HAP-1 (cell line): ENCODE measurements at regions not wholly inside any gene's neighbourhood (a gene's known extent, or its start where the extent isn't known, plus 50 kb on each side); places are given as distances from the start of the nearest gene placed in this dataset.

ENCODE experiments used
- DNase-seq, 2 experiments: peaks; one replicate each; pipeline ENCODE4 v3.0.0-alpha.2; 2016 to 2020; ENCODE audit warnings: low spot score in 2 of 2
- H3K27me3 ChIP-seq: fragments of 250-450 bp; sonication (Bioruptor Pico); 2 replicates; pipeline ENCODE4 v1.5.1; 2020; ENCODE audit warnings: low read depth, mild to moderate bottlenecking, moderate library complexity
- H3K36me3 ChIP-seq: fragments of 250-450 bp; sonication (Bioruptor Pico); replicated peaks from 2 replicates; pipeline ENCODE4 v1.5.1; 2020; ENCODE audit warnings: mild to moderate bottlenecking
- H3K4me1 ChIP-seq: fragments of 250-450 bp; sonication (Bioruptor Pico); 2 replicates; pipeline ENCODE4 v1.5.1; 2020; ENCODE audit warnings: mild to moderate bottlenecking
- H3K4me3 ChIP-seq: fragments of 250-450 bp; sonication (Bioruptor Pico); 2 replicates; pipeline ENCODE4 v1.5.1; 2020; ENCODE audit warnings: mild to moderate bottlenecking, moderate library complexity
- H3K9me3 ChIP-seq: fragments of 250-450 bp; sonication (Bioruptor Pico); 2 replicates; pipeline ENCODE4 v1.5.1; 2020; ENCODE audit warnings: mild to moderate bottlenecking, moderate library complexity
- in situ Hi-C: fragments of 300-500 bp; cut with MboI; formaldehyde crosslinking; loops from 3 replicates; pipeline ENCODE4 v1.14.3; 2020; ENCODE audit warnings: low sequenced_read_pairs, inconsistent platforms, mixed read lengths

DNA sequence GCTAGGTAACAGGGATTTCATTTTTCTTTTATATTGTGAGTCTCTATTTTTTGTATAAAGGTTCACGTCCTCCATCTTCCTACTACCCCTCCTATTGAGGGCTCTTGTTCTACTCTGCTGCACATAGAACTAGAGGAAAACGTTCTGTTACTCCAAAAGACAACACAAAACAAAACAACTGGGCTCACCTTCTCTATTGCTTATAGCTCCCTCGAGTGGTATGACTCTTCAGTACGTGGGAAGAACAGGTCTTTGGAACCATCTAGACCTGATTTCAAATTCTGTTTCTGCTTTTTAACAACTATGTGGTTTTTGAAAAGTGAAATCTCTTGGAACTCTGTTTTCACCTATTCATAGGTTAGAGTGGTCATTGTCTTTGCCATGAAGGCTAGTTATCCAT lies 515.3 kb downstream of the SOX2 start:
- Histone ChIP-seq H3K9me3 (no peaks in the 10 kb centered on the region), H3K36me3 (no peaks in the 10 kb centered on the region), H3K4me1 (peaks cover 5% of the 10 kb centered on the region), H3K4me3 (no peak overlapping the region), H3K27me3 (no peaks in the 10 kb centered on the region)
- DNase-seq, result no peak
- in situ Hi-C loops, result no loop called here

DNA sequence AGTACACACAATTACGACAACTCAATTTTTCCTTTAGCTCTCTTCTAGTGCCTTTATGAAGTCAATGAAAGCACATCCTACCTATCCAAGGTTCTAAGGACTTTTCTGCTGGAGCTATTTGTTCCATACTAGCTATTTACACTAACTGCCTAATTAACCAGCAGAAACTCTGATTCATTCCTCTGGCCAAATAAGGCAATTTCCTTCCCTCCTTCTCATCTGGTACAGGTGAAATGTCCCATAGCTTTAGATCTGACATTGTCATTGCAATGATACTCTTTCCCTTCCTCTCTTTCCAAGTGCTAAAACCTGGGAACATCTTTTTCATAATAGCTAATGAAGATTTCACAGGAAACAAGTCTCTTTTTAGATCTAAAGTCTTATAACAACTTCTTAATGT lies 521.7 kb downstream of the SOX2 start:
- Histone ChIP-seq H3K9me3 (no peaks in the 10 kb centered on the region), H3K27me3 (no peaks in the 10 kb centered on the region), H3K4me1 (peaks cover 5% of the 10 kb centered on the region), H3K4me3 (no peak overlapping the region), H3K36me3 (no peaks in the 10 kb centered on the region)
- in situ Hi-C loops, result no loop called here
- DNase-seq, result no peak

DNA sequence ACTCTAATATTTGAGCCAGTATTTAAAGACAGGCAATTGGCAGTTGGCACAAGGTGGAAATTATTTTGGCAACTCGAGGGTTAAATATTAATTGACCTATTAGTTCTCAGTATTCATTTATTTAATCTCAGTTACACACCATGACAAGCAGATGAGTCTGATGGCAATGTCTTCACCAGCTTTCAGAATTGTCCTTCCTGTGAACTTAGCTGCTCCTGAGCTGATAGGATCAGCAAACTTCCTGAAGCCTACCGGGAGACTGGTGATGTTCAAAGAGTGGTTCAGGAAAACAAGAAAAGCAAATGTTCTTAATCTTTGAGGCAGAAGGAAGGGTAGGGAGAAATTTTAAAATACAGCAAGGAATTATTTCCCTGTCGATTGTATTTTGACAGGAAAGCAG lies 522.2 kb downstream of the SOX2 start:
- H3K9me3 ChIP-seq, result no peaks in the 10 kb centered on the region
- no peaks in the 10 kb centered on the region for H3K36me3 ChIP-seq
- no peaks in the 10 kb centered on the region for H3K27me3 ChIP-seq
- H3K4me3 ChIP-seq, result no peak overlapping the region
- H3K4me1 ChIP-seq, result peaks cover 2% of the 10 kb centered on the region
- in situ Hi-C loops, result no loop called here
- DNase-seq, result no peak

DNA sequence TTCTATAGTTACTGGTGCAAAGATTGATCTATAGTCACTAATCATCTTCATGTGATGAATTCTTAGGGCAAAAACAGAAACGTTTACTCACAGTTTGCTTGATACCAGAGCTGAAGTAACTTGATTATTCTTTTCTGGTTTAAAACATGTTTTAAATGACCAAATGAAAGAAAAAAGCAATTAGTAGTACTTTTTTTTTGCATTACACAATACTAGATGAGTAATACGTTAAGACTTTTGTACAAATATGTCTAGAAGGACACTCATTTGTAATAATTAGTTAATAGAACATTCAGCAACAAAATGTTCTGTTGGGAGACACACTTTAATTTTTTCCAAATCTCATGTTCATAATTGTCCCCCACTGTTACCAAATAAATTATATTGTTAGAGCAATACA lies 523.2 kb downstream of the SOX2 start:
- Histone ChIP-seq H3K9me3 (no peaks in the 10 kb centered on the region), H3K4me3 (no peak overlapping the region), H3K36me3 (no peaks in the 10 kb centered on the region), H3K27me3 (no peaks in the 10 kb centered on the region), H3K4me1 (no peaks in the 10 kb centered on the region)
- no peak for DNase-seq
- in situ Hi-C loops, result no loop called here

DNA sequence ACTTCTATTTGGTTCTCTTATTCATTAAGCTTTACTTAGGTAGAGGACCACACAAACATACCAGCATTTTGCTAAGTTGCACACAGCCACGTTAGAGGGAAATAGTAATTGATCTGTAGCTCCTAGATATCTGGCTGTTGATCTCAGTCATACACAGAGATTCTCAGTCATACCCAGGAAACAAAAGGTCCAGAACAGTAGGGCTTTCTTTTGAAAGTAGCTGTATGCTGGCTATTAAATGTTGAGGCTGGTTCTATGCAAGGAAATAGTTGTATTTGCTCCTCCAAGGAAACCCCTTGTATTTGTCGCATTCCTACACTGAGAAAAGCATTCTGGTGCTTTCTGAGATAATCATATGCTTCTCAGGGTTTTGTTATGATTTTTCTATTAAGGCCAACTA lies 523.8 kb downstream of the SOX2 start:
- H3K27me3 ChIP-seq, result no peaks in the 10 kb centered on the region
- DNase-seq, result no peak
- H3K9me3 ChIP-seq, result no peaks in the 10 kb centered on the region
- no peaks in the 10 kb centered on the region for H3K36me3 ChIP-seq
- H3K4me1 ChIP-seq, result peaks cover 2% of the 10 kb centered on the region
- in situ Hi-C loops, result no loop called here
- H3K4me3 ChIP-seq, result no peak overlapping the region

DNA sequence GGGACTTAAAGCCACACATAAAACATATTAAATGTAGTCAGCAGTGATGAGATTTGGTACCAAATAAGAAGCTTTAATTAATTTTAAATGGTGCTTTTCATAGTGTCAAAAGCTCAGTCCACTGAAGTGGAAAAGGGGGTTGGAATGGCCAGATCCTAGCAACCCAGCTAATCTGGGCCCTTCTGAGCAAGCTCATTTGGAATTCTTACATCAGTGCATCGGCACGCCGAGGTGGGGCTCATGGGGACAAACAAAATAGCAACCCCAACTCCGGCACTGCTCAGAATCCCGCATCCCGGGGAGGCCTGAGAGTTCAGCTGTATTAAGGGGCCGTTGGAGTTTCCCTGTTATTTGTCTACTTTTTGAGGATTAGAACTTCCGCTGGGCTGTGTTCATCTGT lies 526.4 kb downstream of the SOX2 start:
- Histone ChIP-seq H3K9me3 (no peaks in the 10 kb centered on the region), H3K36me3 (no peaks in the 10 kb centered on the region), H3K4me1 (peaks cover 21% of the 10 kb centered on the region), H3K27me3 (no peaks in the 10 kb centered on the region), H3K4me3 (no peak overlapping the region)
- in situ Hi-C loops, result no loop called here
- no peak for DNase-seq

DNA sequence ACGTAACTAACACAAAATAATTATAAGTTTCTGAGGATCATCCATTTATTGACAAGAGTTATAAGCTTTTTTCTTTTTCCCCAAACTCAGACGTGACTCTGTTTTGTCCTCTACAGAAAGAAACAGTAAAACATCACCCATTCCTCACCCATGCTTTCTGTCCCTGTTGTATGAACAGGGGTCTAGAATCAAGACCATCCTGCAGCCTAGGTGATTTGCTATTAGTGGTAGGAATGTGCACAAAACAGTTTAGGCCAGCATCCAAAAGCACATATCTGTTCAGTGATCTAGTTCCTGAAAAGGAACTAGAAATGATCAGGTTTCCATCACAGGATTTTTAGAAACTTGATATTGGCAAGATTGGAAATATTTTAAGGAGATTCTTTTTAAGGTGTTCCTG lies 527.6 kb downstream of the SOX2 start:
- no peaks in the 10 kb centered on the region for H3K9me3 ChIP-seq
- H3K27me3 ChIP-seq, result no peaks in the 10 kb centered on the region
- no peak for DNase-seq
- peaks cover 21% of the 10 kb centered on the region for H3K4me1 ChIP-seq
- no peaks in the 10 kb centered on the region for H3K36me3 ChIP-seq
- H3K4me3 ChIP-seq, result no peak overlapping the region
- in situ Hi-C loops, result no loop called here

DNA sequence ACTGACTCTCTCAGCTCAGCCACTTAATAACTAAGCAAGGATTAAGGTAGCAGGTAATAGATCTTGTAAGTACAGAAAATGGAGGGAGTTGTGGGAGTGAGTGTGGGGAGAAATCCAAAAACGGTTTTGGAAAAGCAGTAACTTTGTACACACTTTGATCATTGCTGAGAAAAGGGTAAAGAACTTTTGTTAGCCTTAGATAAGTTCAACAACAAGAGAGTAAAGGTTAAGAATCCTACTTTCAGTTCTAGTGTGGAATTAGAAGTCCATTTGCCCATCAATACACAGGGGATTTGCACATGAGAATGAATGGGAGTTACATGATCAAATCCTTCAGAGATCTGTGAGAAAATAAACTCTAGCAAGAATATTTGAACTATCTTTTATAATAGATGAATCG lies 528.7 kb downstream of the SOX2 start:
- Histone ChIP-seq H3K9me3 (no peaks in the 10 kb centered on the region), H3K27me3 (no peaks in the 10 kb centered on the region), H3K4me3 (no peak overlapping the region), H3K36me3 (no peaks in the 10 kb centered on the region), H3K4me1 (peaks cover 21% of the 10 kb centered on the region)
- peak in 1 of 2 experiments; percentile 26 for DNase-seq
- in situ Hi-C loops, result no loop called here

DNA sequence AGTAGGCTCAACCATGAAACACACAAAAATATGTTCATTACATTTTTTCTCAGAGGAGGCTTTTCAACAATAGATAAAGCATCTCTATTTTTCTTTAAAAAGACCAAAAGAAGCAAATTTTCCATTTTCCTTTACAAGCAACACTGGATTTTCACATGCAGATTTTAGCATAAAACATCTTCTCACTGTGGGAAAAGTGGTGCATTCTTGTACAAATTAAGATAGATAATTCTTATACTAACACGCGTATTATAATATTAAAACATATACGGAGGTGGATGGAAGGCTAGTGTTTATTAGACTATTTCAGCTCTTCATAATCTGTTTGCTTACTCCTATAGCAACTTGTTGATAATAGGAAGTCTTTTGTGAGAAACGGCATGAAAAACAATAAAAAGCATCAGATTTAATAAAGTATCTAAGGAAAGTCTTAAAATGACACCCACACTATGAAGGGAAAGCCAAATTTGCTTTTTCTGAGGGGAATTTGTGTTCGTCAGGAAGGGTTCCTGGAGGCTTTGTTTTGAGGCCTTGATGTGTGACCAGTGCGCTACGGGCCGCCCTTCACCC lies 529.6 kb downstream of the SOX2 start:
- H3K27me3 ChIP-seq, result no peaks in the 10 kb centered on the region
- peaks cover 21% of the 10 kb centered on the region for H3K4me1 ChIP-seq
- no peak overlapping the region for H3K4me3 ChIP-seq
- H3K9me3 ChIP-seq, result no peaks in the 10 kb centered on the region
- no peaks in the 10 kb centered on the region for H3K36me3 ChIP-seq
- in situ Hi-C loops, result no loop called here
- DNase-seq, result peak in 1 of 2 experiments; percentile 16

DNA sequence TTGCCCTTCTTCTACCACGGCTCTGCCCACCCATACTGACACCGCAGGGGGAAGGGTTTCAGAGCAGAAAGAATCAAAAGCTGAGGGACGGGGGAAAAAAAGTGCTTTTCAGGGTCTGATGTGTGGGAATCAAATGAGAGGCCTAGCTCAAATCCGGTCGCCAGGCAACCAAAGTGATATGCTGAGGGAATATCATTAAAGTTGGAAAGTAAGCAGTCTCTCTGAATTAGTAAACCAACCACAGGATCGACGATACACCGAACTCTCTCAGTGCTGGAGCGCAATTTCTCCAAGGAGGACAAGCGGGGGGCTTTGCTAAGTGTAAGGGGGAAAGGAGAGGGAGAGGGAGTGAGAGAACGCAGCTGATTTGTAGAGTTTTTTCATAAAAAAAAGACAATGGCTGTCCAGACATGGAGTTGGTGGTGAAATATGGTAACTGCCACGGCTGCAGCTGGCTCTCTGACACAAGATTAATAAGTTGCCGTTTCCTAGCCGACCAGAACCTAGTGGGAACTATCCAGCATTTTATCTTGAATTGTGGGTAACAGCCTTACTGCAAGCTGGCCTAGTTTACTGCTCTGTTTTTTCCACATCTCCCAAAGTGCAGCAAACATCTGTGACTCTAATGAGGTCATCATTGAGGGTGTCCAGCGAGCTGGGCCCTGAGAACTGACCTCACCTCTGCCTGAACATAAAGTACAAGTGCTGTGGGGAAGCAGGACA lies 530.2 kb downstream of the SOX2 start:
- Histone ChIP-seq H3K27me3 (no peaks in the 10 kb centered on the region), H3K4me3 (no peak overlapping the region), H3K9me3 (no peaks in the 10 kb centered on the region), H3K36me3 (no peaks in the 10 kb centered on the region), H3K4me1 (peaks cover 21% of the 10 kb centered on the region)
- DNase-seq, result peak; percentile 48 to 59
- in situ Hi-C loops, result no loop called here

DNA sequence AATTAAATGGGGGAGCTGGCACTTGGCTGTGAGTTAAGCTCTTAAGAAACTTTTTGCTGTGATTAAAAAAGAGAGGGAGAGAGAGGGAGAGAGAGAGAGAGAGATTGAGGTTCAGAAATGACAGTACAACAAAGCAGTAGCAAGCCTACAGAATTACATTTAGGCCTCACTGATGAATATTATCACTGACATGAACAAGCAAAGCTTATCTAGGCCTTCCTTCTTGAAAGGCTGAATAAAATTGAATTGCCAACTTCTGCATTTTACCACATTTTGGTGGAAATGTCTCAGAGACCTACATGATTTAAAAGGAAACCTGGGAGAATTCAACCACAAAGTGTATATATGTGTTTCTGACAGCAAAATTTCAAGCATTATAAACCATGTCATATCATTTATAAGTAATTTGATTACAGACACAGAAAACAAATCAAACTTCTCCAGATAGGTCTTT lies 530.8 kb downstream of the SOX2 start:
- H3K27me3 ChIP-seq, result no peaks in the 10 kb centered on the region

DNA sequence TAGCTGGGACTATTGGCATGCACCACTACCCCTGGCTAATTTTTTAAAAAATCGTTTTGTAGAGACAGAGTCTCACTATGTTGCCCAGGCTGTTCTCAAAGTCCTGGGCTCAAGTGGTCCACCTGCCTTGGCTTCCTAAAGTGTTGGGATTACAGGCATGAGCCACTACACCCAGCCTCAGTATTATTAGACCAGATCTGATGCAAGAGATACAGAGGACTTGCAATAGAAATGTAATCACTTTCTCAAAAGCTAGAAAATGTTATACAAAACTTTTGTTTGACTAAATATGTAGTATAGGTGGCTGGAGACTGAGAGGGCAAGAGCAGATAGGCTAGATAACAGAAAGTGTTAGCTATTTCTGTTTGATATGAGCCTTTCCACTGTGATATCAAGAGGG lies 531.9 kb downstream of the SOX2 start:
- Histone ChIP-seq H3K4me3 (no peak overlapping the region), H3K36me3 (no peaks in the 10 kb centered on the region), H3K4me1 (peaks cover 21% of the 10 kb centered on the region), H3K9me3 (no peaks in the 10 kb centered on the region), H3K27me3 (no peaks in the 10 kb centered on the region)
- in situ Hi-C loops, result no loop called here
- DNase-seq, result no peak

More for the DNA sequence above, 530.8 kb downstream of the SOX2 start:
- no peaks in the 10 kb centered on the region for H3K36me3 ChIP-seq
- H3K4me1 ChIP-seq, result peaks cover 21% of the 10 kb centered on the region
- no peaks in the 10 kb centered on the region for H3K9me3 ChIP-seq
- no peak for DNase-seq
- in situ Hi-C loops, result no loop called here
- no peak overlapping the region for H3K4me3 ChIP-seq

DNA sequence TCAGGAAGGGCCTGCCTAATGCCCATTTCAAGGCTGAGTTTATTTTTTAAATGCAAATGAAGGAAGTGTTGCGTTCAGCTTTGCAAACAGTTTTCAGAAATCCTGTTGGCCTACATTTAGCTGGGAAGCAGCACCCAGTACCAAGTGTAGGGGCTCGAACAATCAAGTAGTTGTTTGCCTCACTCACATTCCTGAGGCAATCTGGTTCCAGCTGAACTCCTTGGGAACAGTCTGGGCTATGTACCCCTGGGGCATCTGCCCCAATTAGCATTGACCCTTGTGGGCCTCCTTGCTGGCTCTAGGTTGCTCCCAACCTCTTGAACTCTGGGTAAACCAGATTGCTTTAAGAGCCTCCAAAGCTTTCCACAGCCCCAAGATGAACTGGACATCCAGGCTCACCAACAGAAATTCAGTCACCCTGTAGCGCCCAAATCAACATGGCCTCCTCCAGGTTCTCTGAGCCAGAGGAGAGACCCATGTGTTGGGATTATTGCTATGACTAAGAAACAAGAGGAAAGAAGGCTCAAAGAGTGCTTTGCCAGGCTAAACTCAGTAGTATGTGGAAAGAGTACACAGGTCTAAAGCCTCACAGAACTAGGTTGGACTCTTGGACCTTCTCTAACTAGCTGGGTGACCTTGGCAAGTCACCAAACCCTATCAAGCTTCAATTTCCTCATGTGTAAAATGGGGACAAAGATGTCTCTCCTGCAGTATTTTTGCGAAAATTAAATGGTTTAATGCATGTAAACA lies 532.7 kb downstream of the SOX2 start:
- Histone ChIP-seq H3K9me3 (no peaks in the 10 kb centered on the region), H3K27me3 (no peaks in the 10 kb centered on the region), H3K4me1 (peaks cover 21% of the 10 kb centered on the region), H3K4me3 (no peak overlapping the region), H3K36me3 (no peaks in the 10 kb centered on the region)
- DNase-seq, result no peak
- in situ Hi-C loops, result no loop called here

DNA sequence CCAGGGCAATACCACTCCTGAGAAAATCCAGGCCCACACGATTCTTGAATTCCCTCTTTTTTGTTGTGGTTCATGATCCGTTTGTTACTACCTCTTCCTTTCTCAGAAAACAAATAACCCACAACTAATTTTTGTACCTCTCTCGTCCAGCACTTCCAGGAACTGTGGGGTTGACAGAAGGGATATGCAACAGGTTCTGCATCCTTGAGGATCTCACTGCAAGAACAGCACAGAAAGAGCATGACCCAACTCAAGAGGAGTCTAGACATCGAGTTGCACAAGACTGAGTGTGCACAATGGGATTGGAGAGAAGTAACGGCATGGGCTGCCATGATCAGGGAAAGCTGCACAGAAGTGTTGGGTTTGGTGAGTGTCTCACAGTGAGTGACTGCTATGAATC lies 533.3 kb downstream of the SOX2 start:
- DNase-seq, result no peak
- in situ Hi-C loops, result no loop called here
- Histone ChIP-seq H3K4me1 (peaks cover 21% of the 10 kb centered on the region), H3K27me3 (no peaks in the 10 kb centered on the region), H3K9me3 (no peaks in the 10 kb centered on the region), H3K4me3 (no peak overlapping the region), H3K36me3 (no peaks in the 10 kb centered on the region)
